Left renal pelvis (tissue), 4 donors: ENCODE measurements at regions not wholly inside any gene's neighbourhood (a gene's known extent, or its start where the extent isn't known, plus 50 kb on each side); places are given as distances from the start of the nearest gene placed in this dataset.

Experiments
- DNase-seq, 4 donors: peaks; one replicate each; pipeline ENCODE4 v3.0.0-alpha.2; 2013; ENCODE audit warnings: low read depth in 4 of 4, low spot score in 3 of 4

DNA sequence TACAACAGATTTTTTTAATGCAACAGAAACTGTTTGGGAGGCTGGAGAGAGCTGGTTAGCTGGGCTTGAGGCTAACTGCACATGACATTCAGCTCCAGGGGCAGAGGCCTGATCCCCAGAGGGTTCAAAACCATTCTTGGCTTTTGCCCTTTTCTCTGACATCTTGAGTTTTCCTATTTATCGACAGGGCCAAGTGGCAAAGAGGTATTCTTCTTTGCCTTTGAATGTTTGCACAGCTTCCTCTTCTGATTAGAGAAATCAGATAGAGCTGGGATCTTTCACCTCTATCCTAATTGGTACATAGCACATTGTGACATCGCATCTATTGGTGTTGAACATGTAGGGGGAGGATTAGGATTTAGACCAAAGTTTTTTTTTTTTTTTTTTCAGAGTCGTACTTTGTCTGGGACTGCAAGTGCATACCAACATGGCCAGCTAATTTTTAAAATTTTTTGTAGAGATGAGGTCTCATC is 143.7 kb downstream of the ACTBL2 start:
- DNase-seq: no peak

DNA sequence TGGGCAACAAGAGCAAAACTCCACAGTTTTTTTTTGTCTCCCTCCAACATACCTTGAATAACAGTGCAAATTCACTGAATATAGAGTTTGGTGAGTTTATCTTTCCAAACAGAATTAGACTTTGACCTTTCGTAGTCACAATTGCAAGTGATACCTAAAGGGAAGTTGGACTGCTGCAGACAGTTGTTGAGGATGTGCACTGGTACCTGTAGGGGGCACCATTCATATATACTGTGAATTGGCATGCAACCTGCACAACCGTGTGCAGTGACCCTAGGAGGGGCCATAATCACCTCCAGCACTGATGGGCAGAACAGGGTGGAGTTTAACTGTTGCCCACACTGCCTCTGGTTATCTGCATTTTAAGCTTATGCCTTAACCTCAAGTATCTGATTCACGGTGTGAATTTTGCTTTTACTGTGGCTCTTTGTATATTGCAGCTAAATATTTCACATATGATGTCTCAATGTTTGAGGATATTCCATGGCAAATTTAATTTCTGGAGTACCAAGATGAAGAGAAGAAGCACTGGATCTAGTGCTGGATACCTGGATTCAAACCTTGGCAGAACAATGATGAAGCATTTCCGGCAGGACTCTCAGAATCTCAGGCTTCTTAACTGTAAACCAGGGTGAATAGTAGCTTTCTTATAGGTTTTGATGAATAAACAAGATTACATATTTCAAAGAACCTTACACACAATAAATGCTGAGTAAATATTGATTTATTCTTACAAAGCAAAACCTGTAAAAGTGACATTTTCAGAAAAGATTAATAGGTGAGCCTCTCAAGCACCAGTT is 144.3 kb downstream of the ACTBL2 start:
- no peak for DNase-seq

DNA sequence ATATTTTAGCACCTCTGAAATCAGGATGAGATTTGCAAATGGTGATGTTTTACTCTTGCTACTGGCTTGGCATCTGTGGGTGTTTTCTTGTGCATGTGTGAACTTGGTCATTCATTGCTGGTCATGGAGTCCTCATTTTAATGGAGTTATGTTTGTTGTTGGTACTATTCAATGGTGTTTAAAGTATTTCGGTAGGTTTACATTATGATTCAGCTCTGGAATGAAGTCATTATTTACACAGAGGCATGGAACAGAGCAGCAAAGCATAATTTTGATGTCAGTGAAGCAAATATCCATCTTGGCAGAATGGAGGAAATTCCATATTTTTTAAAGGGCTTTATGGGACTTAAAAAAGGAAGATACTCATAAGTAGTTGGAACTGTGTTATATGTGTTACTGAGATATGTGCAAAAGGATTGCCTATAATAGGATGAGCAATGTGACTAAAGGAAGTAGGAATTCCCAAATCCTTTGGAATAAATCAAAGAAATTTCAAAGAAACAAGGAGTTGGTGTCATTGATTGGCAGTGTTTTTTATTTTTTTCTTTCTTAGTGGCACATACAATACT is 147.4 kb downstream of the ACTBL2 start:
- DNase-seq: no peak

DNA sequence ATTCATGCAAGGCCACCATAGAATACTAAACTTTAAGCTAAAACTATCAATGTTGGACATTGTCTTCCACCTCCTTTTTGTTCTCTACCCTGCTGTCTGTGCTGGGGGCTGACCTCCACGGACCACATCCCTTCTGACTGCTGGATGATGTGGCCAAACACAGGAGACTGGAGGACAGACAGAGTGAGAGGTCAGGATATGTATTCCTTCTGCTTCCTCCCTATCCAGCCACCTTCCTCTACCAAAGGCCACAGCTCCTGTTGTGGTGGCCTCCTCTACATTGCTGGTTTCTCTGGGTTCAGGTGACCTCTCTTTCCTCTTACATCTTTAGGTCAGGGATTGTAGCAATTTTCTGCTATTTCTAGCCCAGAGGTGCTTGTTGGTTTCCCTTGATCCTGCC is 148.1 kb downstream of the ACTBL2 start:
- DNase-seq: no peak

DNA sequence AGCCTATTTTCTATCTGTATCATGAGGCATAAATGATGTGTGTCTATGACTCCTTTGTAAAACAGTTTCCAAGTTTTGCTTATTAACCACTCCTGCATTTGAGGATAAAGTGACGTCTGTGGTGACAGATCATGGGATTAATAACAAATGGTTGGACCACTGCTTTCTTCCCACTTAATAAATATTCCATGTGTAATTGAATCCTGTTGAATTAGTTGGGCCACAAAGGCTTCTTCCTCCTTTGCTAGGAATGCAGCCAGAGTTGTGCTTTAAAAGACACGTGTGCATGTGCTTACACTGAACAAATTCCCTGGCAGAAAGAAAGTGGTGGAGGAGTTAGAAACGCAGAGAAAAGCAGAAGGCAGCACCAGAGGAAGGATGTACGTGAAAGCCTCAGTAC is 150.2 kb downstream of the ACTBL2 start:
- no peak for DNase-seq

DNA sequence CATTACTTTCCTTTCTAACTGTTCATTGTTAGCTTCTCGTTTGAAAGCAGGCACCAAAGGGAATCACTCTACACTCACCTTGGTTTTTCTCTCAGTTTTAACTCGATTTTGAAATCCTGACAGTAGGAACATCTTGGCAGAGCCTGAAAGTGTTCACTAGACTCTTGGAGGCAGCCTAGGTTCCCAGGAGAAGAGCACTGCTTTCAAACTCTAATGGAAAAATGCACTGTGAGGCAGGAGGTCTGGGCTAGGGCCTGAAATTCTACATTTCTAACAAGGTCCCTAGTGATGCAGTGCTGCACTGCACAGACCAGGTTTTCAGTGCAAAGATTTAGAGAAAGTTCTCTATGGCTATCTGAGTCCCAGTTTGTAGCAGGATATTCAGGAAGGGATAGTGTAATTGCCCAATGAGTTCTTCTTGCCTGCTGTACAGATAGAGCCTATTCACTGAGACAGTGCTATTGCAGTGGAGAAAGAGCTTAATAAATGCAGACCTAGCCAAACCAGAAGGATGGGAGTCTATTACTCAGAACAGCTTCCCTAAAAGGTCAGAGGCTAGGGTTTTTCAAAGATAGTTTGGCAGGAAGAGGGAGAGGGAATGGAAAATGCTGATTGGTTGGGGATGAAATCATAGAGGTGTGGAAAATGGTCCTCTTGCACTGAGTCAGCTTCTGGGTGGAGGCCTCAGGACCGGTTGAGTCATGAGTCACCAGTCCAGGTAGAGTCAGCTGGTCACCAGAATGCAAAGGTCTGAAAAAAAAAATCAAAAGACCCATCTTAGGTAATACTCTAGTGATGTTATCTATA is 153.9 kb downstream of the GPBP1 start:
- no peak for DNase-seq

DNA sequence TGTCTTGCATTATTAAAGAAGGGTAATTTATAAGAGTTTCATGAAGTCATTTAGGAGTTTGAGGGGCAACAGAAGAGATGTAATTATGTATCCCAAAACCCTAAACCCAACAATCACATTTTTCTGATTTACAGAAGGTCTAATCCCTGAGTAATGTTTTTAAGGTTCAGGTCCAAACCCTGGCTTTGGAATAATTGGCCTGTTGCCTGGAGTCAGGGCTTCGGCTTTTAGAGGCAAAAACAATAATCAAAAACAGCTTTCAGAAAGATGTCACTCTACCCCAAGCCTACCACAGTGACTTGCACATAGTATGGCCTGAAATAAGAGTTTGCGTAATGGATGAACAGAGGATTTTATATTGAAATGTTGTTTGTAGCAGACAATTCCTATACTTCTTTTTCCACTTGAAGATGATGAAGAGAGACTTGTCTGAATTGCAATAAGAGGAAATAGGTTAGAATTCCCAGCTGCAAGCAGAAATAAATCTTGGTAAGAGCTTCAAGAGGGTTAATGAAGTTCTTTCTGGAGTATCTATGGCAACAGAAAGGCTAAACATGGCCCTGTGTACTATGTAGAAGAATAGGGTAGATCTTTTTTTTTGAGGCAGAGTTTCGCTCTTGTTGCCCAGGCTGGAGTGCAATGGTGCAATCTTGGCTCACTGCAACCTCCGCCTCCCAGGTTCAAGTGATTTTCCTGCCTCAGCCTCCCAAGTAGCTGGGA is 152.0 kb downstream of the GPBP1 start:
- no peak for DNase-seq

DNA sequence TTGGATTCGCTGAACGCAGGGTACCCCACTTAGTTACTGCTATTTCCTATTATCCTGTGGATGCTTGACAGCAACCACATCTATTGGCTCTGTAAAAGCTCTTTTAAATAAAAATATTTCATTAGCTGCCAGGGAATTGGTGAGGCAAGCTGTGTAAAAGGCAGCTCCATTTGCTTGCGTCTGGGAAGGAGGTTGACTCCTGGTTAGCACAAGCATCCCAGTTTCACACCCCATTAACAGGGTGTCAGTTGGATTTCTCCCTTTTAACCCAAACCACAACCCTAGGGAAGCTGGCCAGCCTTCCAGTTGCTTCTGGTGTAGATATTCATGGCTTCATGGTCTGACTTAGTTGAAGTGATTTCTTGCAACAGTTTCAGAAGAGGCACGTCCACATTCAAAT is 151.0 kb downstream of the GPBP1 start:
- DNase-seq: no peak

DNA sequence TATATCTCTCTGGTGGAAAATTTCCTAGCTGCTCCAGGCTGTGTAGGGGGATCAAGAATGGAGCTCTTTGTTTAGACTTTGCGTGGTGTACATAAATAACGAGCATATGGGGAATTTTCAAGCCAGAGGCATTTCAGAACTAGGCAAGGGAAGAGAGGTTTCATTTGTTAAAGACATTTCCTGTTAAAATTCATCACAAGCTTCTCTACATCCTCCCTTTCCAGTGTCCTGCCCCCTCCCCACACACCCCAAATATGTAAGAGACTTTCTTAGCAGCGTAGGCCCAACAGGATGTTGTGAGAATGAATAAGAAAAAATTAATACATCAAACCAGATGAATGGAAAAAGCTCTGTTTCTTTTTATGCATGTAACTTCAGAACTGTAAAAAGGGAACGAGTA is 150.3 kb downstream of the GPBP1 start:
- no peak for DNase-seq

DNA sequence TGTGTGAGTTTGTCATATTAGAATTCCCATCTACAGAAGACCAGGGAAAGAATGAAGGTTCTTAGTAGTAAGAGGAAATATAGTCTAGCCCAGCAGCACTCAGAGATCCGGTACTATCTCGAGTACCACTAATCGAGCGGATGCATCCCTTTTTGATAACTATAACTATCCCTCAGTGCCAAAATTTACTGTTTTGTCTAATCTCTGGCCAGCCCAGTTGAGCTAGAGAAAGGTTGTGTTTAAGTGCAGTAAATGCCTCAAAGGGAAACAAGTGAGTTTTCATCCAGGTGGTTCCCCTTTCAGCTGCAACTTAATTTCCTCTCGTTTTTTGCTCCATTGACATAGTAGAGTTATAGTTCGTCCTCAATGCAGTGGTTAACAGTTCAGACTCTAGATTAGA is 146.7 kb downstream of the GPBP1 start:
- no peak for DNase-seq

DNA sequence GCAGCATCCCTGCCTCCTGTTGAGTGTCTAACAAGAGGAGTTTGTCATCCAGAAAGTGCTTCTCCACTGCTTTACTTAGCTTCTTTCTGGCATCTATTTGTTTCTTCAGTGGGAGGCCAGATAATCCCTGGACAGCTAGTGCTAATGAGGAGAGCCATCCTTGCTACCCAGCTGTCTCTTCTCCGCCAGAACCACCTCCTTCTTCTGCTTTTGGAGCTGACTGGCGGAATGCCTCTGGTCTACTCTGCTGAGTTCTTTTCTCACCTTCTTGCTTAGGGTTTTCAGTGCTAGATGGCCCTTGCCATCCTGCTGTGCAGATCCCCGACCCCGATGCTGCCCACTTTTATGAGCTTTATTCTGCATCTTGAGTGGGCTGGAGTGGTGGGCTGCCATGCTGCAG is 145.8 kb downstream of the GPBP1 start:
- no peak for DNase-seq

DNA sequence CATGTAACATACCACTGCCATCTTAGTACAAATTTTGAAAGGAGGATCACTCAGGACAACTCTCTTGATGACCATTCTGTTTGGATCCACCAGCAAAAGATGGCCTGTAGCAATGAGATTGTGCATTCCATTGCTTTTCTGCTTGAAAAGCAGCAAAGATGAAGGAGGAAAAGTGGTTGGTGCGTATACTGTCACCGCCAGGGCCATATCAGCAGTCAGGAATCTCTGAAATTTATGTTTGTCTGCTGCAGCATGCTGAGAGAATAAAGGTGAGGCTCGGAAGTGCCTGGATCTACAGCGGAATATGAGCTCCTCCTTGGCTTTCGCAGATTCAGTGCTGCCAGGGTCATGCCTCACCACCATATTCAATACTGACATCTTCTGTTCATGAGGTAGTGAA is 144.4 kb downstream of the GPBP1 start:
- DNase-seq: no peak

DNA sequence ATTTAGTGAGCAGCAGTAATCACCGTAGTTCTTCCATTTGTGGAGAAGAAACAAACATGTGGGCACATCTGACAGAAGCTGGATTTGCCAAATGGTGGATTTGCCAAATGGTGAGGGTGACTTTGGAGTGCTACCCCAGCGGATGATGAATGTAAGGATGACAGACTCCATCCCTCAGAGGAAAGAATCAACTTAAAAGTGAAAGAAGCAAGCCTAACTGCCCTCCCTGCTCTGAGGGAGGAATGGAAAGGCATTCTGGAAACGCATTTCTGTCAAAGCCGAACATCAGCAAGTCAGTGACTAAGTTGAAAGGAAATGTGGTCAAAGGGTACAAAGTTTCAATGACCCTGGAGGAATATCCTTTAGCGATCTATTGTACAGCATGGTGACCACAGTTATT is 143.5 kb downstream of the GPBP1 start:
- DNase-seq: no peak

DNA sequence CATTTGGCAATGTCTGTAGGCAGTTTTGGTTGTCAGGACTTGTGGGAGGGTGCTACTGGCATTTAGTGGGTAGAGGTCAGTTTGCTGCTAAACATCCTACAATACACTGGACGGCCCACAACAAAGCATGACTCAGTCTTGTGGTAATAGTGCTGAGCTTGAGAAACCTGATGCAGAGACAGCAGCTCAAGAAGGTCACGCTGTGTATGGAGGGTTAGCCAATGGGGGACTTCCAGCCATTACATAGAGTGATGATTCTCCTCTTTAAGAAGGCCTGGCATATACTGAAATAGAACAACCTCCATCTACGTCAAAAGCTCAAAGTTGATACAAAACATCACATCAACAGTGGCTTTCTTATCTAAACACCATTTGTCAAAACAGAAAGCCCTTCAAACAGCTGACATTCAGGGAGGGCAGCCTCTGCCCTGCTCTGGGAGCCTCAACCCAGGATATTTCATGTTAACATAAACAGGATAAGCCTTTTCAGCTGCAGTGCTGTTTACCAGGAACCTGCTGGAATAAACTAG is 143.0 kb downstream of the GPBP1 start:
- no peak for DNase-seq

DNA sequence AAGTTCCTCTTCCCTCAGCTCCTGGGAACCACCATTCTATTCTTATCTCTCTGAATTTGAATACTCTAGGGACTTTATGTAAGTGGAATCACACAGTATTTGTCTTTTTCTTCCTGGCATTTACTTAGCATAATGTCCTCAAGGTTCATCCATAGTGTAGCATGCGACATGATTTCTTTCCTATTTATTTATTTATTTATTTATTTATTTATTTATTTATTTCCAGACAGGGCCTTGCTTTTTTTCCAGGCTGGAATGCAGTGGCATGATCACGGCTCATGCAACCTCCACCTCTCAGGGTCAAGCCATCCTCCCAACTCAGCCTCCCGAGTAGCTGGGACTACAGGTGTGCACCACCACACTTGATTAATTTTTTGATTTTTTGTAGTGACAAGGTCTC is 142.1 kb downstream of the GPBP1 start:
- DNase-seq: no peak
